HG03064 (cell line): ENCODE measurements at regions not wholly inside any gene's neighbourhood (a gene's known extent, or its start where the extent isn't known, plus 50 kb on each side); places are given as distances from the start of the nearest gene placed in this dataset.
"Not testable (repeated sequence)": the region's sequence is repeated elsewhere in the genome, so short reads cannot be mapped to it uniquely, and the experiment has no call there.

Experiments
- ATAC-seq: cut with Tn5 transposase; IDR thresholded peaks from one replicate; pipeline ENCODE4 v1.9.1; 2021; ENCODE audit warnings: low read depth; ENCODE audit not compliant: unreplicated experiment

DNA sequence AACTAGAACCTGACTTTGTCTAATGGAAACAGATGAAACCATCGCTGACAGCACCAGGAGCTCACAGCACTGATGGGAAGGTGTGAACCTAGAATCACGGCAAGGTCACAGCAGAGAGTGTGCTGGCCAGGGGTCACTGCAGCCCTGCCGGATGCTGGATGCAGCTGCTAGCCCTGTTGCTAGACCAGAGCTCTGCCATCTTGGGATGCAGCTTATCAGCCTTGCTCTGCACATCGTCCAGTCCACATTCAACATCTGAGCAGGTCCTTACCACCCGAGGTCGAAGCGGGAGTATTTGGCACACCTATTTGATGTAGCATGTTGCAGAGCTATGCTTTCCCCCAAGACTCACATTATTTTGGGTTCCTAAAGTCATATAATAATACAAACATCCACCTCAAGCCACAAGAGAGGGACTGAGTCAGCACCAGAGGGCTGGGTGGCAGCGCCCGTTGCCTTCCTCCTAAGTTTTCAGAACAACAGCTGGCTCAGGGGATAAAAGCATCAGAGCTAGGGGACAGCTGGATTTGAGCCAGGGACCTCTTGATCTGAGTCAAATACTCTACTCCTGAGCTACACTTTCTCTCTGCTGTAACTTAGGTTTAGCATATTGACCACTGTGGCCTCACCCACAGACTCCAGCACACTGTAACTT, 135.3 kb downstream of the ZNF467 start:
- no peak for ATAC-seq

DNA sequence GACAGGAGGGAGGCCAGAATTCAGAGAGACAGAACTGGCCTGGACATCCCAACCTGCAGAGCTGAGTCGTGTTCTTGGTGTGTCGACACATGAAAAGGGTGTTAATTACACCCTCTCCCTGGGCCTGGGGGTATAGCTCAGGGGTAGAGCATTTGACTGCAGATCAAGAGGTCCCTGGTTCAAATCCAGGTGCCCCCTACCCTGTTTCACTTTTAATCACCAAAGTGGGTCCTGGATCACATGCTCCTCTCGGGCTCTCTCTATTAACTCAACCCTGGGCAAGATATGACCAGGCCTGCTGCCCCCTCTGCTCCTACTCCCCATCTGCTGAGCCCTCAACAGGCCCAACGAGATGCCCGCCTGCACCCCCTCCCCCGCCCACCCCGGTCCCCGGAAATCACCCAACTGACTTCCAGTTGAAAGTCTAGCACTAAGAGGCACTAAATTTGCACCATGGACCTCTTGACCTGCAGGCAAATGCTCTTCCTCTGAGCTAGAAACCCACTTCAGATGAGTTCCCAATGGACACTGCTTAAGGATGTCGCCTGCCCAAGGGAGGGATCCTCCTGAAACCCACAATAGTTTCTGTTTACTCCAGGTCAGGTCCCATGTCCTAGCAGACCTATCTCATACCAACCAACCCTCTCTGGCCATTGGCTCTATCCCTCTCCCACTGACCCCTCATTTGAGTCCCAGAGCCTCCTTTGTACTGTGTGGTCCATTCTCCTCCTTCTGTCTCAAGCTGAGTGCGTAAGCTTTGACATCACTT, 137.6 kb downstream of the ZNF467 start:
- no peak for ATAC-seq

DNA sequence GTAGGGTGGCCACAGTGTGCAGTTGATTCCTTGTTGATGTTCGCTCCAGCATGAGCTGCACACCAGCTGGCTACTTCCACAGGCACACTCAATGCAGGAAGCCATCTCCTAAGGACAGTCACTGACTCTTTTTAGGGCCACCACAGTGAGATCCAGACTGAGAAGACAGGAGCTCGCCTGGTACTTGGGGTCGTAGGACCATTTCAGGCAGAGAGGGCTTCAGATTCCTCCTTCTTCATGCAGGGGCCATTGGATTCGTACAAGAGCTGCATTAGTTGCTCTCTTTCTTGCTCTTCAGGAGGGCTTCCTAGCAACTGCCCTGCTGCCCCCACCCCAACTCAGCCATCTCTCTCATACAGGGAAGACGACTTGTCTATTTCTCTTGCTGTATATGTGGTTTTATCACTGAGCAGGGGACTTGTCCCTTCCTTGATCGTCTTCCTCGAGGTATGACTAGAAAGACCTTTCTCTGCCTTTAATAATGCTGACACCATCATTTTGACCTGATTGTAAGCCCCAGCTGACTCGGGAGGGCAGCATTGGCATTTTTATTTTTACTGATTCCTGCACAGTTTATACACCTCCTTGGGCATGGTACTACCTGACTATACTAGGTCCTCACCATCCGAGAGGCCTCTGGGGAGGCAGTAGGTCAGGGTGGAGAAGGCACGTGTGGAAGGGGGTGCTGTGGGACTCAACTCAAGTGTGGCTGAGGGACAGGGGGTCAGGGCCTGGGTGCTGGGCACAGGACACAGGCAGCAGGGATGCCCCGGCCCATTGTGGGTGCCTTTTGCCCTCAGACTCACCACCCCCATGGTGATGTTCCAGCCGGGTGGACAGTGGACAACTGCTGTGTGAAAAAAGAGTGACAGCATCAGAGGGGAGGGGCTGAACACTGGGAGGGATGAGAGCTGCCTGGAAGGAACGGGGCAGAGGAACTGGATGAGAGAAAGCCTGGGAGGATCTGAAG, 136.7 kb upstream of the ZNF746 start:
- no peak for ATAC-seq

DNA sequence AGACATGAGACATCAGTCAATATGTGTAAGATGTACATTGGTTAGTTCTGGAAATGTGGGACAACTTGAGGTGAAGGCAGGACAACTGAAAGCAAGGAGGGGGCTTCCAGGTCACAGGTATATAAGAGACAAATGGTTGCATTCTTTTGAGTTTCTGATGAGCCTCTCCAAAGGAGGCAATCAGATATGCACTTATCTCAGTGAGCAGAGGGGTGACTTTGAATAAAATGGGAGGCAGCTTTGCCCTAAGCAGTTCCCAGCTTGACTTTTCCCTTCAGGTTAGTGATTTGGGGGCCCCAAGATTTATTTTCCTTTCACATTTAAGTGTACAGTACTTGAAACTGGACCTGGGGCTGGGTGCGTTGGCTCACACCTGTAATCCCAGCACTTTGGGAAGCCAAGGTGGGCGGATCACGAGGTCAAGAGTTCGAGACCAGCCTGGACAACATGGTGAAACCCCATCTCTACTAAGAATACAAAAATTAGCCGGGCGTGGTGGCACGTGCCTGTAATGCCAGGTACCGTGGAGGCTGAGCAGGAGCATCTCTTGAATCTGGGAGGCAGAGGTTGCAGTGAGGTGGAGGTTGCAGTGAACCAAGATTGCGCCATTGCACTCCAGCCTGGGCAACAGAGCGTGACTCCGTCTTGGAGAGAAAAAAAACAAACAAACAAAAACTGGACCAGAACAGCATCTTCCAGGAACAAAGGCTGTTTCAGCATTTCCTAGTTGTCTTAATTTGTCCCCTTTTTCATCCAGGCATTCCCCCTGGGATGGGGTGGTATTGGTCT, 130.9 kb upstream of the ZNF746 start:
- ATAC-seq: not testable (repeated sequence)

GRCh38 chr7:149627911-149628310, 130.3 kb upstream of the ZNF746 start:
- no peak for ATAC-seq

DNA sequence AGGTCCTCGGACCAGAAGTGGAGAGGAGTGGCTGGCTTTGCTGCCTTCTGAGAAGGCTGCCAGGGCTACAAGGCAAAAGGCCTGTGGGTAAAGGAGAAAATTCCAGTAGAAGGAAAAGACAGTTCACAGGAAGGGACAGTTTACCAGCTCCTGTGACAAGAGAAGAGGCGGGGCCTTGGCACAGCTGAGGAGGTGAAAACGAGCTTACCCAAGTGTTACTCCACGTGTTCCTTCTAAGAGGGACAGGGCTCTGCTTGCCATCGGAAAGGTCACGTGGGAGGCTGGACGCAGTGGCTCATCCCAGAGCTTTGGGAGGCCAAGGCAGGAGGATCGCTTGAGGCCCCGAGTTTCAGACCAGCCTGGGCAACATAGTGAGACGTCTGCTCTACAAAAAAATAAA, 129.4 kb upstream of the ZNF746 start:
- no peak for ATAC-seq

- no peak for ATAC-seq
Measured at GRCh38 chr7:149625947-149626392, 128.4 kb upstream of the ZNF746 start.

GRCh38 chr7:149625340-149625946, 127.8 kb upstream of the ZNF746 start:
- ATAC-seq: no peak

- peak; percentile 95 for ATAC-seq
Measured at GRCh38 chr7:149624419-149625339, 127.1 kb upstream of the ZNF746 start.

GRCh38 chr7:149624006-149624405, 126.4 kb upstream of the ZNF746 start:
- peak; percentile 17 for ATAC-seq

GRCh38 chr7:149623262-149623997, 125.8 kb upstream of the ZNF746 start:
- not testable (repeated sequence) for ATAC-seq

GRCh38 chr7:149622444-149623210, 125.0 kb upstream of the ZNF746 start:
- no peak for ATAC-seq

DNA sequence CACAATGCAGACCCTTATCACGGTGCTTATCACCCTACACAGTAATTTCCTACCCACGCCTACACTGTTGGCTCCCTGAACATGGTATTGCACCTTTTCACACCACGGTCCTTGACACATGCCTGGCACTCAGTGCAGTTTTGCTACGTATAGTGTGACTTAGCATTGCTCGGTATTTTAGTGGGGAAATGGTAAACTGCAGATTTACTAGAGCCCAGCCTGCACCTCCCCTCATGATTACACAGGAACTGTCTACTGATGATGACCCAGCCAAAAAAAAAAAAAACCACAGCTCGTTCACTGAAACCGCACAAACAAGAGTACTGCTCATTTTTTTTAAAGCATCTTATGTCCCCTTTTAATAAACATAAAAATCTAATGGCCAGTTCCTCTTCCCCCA, 124.2 kb upstream of the ZNF746 start:
- no peak for ATAC-seq

- ATAC-seq: no peak
Measured at GRCh38 chr7:149620961-149621360, 123.4 kb upstream of the ZNF746 start.

DNA sequence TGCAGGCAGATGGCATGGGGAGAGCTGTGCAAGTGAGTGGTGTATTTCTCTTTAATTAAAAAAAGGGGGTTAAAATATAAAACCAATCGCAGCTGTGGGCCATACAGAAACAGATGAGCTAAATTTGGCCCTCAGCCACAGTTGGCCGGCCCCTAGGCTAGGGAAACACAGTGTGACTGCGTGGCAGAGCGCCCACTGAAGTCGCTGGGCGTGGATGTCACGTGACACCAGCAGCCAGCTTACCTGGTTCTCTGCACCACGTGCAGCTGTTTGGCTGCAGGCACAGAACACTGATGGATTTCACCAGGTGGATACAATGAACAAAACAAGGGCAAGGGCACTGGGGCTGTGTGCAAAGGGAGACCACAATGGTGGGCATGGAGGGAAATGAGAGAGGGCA, 119.3 kb upstream of the ZNF746 start:
- no peak for ATAC-seq

DNA sequence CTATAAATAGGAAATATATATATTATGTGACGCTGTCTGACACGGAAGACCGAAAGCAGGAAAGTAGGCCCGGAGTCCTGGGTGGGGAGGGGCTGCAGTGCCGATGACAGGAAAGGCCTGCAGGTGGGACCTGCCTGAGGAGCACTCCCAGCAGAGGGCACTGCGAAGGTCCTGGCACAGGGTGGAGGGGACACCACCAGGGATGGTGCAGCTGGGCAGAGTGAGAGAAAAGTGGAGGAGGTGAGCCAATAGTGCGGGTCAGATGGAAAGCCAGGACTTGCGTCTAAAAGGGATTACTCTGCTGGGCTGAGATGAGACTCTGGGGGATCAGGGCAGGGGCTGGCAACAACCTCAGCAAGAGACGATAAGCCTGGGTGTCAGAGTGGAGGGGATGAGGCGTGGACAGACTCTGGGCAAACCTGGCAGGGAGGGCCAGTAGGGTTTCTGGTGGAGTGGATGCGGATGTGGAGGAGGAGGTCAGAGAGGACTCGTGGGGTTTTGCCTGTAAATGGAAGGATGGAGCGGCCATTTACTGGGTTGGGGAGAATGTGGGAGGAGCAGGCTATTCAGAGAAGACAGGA, 118.2 kb upstream of the ZNF746 start:
- ATAC-seq: no peak

DNA sequence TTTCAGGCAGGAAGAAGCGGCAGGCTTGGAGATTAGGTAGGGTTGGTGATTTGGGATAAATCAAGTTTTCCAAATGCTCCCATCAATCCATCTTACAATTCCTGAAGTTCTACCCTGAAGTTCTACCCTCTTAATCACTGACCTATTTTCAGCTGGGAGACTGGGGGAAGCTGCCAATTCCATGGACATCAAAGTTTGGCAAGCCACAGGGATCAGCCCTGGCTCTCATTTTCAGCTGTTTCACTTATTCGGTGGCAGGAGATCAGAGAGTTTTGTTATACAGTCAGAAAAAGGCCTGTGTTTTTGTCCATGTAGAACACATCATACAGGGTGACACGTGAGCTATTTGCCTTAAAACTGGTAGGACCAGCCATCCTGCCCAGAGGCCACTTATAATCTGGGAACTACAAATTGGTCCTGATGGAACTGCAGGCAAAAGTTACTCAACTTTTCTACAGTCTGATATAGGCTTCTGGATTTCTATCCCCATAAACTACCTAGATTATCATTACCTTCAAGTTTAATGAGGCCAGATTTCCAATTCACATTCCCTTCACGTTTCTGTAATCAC, 112.9 kb upstream of the ZNF746 start:
- ATAC-seq: no peak
